HepG2 (cell line): ENCODE measurements at regions not wholly inside any gene's neighbourhood (a gene's known extent, or its start where the extent isn't known, plus 50 kb on each side); places are given as distances from the start of the nearest gene placed in this dataset.

Experiments
- ATAC-seq: fragments of 200-7000 bp; cut with Tn5 transposase; 3 replicates; pipeline ENCODE4 v1.9.1; 2020; ENCODE audit warnings: mild to moderate bottlenecking, moderate library complexity
- BruUV-seq: library from RNA; stranded (reverse); fragments of 400-500 nt; replicated peaks from 2 replicates; lab custom pipeline; 2021; lab: Mats Ljungman, UMichigan
- CTCF ChIA-PET: fragments of 300-600 bp; formaldehyde crosslinking; extraction: SDS; loops from one replicate; lab custom pipeline; 2021; ENCODE audit warnings: low total read pairs, inconsistent platforms, low intra/inter-chr PET ratio; lab: Yijun Ruan, JAX
- POLR2A ChIA-PET: fragments of 350-600 bp; sonication (Branson Sonifier 250); formaldehyde crosslinking; loops from one replicate; lab custom pipeline; 2020; ENCODE audit warnings: antibody characterized with exemption, inconsistent platforms; lab: Yijun Ruan, JAX
- DNase-seq: peaks from one replicate; pipeline ENCODE4 v3.0.0-alpha.2; 2015; ENCODE audit warnings: low spot score
- FAIRE-seq: peaks from 3 replicates; lab custom pipeline; 2011; peaks lifted over from hg19 to GRCh38; lab: Jason Lieb, UNC
- H2AFZ ChIP-seq: one replicate; pipeline ENCODE4 v1.6.1; 2011; ENCODE audit warnings: low read length, inconsistent platforms
- H3K27ac ChIP-seq: fragments of 300-600 bp; 3 replicates; pipeline ENCODE4 v1.8.0; 2011; ENCODE audit warnings: mixed run types, mild to moderate bottlenecking, mixed read lengths, low read length, inconsistent platforms; ENCODE audit not compliant: insufficient read depth; ENCODE audit errors: extremely low read length
- H3K27me3 ChIP-seq, 2 experiments: fragments of 200-600 bp in 1 of 2; 2 replicates in 1 of 2; 3 replicates in 1 of 2; pipeline versions ENCODE4 v1.6.0 to v1.8.0; 2011; ENCODE audit warnings: low read length in 2 of 2, mild to moderate bottlenecking in 2 of 2, moderate library complexity in 2 of 2, inconsistent platforms in 1 of 2; ENCODE audit not compliant: insufficient read depth in 2 of 2, control insufficient read depth in 1 of 2
- H3K36me3 ChIP-seq, 2 experiments: fragments of 200-600 bp in 1 of 2; replicated peaks in 1 of 2; 2 replicates in 1 of 2; 3 replicates in 1 of 2; pipeline versions ENCODE4 v1.5.1 to v1.8.0; 2011; ENCODE audit warnings: low read length in 2 of 2, inconsistent platforms in 1 of 2; ENCODE audit not compliant: insufficient read depth in 2 of 2, control insufficient read depth in 1 of 2
- H3K4me1 ChIP-seq: 2 replicates; pipeline ENCODE4 v1.5.1; 2012; ENCODE audit warnings: low read length, inconsistent platforms; ENCODE audit not compliant: insufficient read depth
- H3K4me2 ChIP-seq: 2 replicates; pipeline ENCODE4 v1.6.0; 2011; ENCODE audit warnings: low read depth, low read length, inconsistent platforms
- H3K4me3 ChIP-seq, 3 experiments: fragments of 200-600 bp in 1 of 3; sonication (generic), shearing (Covaris generic) in 1 of 3; replicated peaks in 1 of 3; 2 replicates each; pipeline ENCODE4 v1.5.1; 2011 to 2016; ENCODE audit warnings: low read length in 3 of 3, inconsistent platforms in 2 of 3, low read depth in 2 of 3, mild to moderate bottlenecking in 2 of 3, control low read depth in 1 of 3, mixed read lengths in 1 of 3; ENCODE audit not compliant: insufficient read depth in 1 of 3
- H3K79me2 ChIP-seq: one replicate; pipeline ENCODE4 v1.6.1; 2011; ENCODE audit warnings: low read length, inconsistent platforms; ENCODE audit not compliant: insufficient read depth
- H3K9ac ChIP-seq: 2 replicates; pipeline ENCODE4 v1.6.0; 2011; ENCODE audit warnings: mild to moderate bottlenecking, low read depth, low read length, inconsistent platforms; ENCODE audit not compliant: insufficient read depth
- H3K9me3 ChIP-seq: 2 replicates; pipeline ENCODE4 v1.5.1; 2012; ENCODE audit warnings: mild to moderate bottlenecking, low read length
- H4K20me1 ChIP-seq: 2 replicates; pipeline ENCODE4 v1.6.0; 2011; ENCODE audit warnings: inconsistent platforms, mild to moderate bottlenecking, low read length, moderate library complexity; ENCODE audit not compliant: insufficient read depth
- CERS6 ChIP-seq: sonication (generic); formaldehyde crosslinking; IDR thresholded peaks from 2 replicates; pipeline ENCODE4 v1.5.0; 2020; ENCODE audit warnings: missing genetic modification reagents
- FOXK2 ChIP-seq: fragments of 450-650 bp; IDR thresholded peaks from 2 replicates; pipeline ENCODE4 v1.6.1; 2016
- FOXP1 ChIP-seq, 2 experiments: fragments of 450-650 bp in 1 of 2; IDR thresholded peaks; 2 replicates each; pipeline ENCODE4 v1.6.1; 2017 to 2018; ENCODE audit warnings: antibody characterized with exemption in 1 of 2
- GPN1 ChIP-seq: sonication (generic); formaldehyde crosslinking; IDR thresholded peaks from 2 replicates; pipeline ENCODE4 v1.5.1; 2020; ENCODE audit warnings: missing genetic modification reagents, borderline replicate concordance
- HDAC1 ChIP-seq: sonication (generic); formaldehyde crosslinking; IDR thresholded peaks from 2 replicates; pipeline ENCODE4 v1.5.1; 2020; ENCODE audit warnings: mild to moderate bottlenecking, missing genetic modification reagents
- HDAC6 ChIP-seq: fragments of 200-600 bp; sonication (generic); IDR thresholded peaks from 2 replicates; pipeline ENCODE4 v1.7.0; 2017; ENCODE audit warnings: mild to moderate bottlenecking, antibody characterized with exemption, low read length, low read depth
- HOXA7 ChIP-seq: sonication (generic); formaldehyde crosslinking; IDR thresholded peaks from 2 replicates; pipeline ENCODE4 v1.8.1; 2022; ENCODE audit warnings: mild to moderate bottlenecking, missing genetic modification reagents, moderate library complexity
- MATR3 ChIP-seq: sonication (generic); formaldehyde crosslinking; IDR thresholded peaks from 2 replicates; pipeline ENCODE4 v1.4.0; 2020; ENCODE audit warnings: missing genetic modification reagents
- MYNN ChIP-seq: sonication (generic); formaldehyde crosslinking; IDR thresholded peaks from 2 replicates; pipeline ENCODE4 v1.4.0; 2020; ENCODE audit warnings: mild to moderate bottlenecking, low read depth, missing genetic modification reagents
- NFATC3 ChIP-seq: sonication (generic); formaldehyde crosslinking; IDR thresholded peaks from 2 replicates; pipeline ENCODE4 v1.5.1; 2020; ENCODE audit warnings: mild to moderate bottlenecking, missing genetic modification reagents
- PAWR ChIP-seq: sonication (generic); formaldehyde crosslinking; IDR thresholded peaks from 2 replicates; pipeline ENCODE4 v1.4.0; 2020; ENCODE audit warnings: missing genetic modification reagents, mild to moderate bottlenecking, borderline replicate concordance
- PHF8 ChIP-seq: sonication (generic); formaldehyde crosslinking; IDR thresholded peaks from 2 replicates; pipeline ENCODE4 v1.5.0; 2020; ENCODE audit warnings: missing genetic modification reagents
- SMAD1 ChIP-seq: sonication (generic); formaldehyde crosslinking; IDR thresholded peaks from 2 replicates; pipeline ENCODE4 v1.4.0; 2020; ENCODE audit warnings: missing genetic modification reagents, low read depth, mild to moderate bottlenecking, borderline replicate concordance
- TCF12 ChIP-seq, 2 experiments: fragments of 450-650 bp in 1 of 2; sonication (generic) in 1 of 2; formaldehyde crosslinking in 1 of 2; IDR thresholded peaks; 2 replicates each; pipeline versions ENCODE4 v1.6.1 to v1.8.0; 2017 to 2022; ENCODE audit warnings: antibody characterized with exemption in 1 of 2, mild to moderate bottlenecking in 1 of 2, missing genetic modification reagents in 1 of 2, moderate library complexity in 1 of 2
- WIZ ChIP-seq: sonication (generic); formaldehyde crosslinking; IDR thresholded peaks from 2 replicates; pipeline ENCODE4 v1.5.1; 2020; ENCODE audit warnings: mild to moderate bottlenecking, missing genetic modification reagents
- ZKSCAN8 ChIP-seq: IDR thresholded peaks from 2 replicates; pipeline ENCODE4 v1.6.1; 2016; ENCODE audit warnings: borderline replicate concordance, missing genetic modification reagents, missing compliant biosample characterization
- ZNF367 ChIP-seq: sonication (generic); formaldehyde crosslinking; IDR thresholded peaks from 2 replicates; pipeline ENCODE4 v1.4.0; 2020; ENCODE audit warnings: missing genetic modification reagents, borderline replicate concordance
- ZNF430 ChIP-seq: sonication (generic); formaldehyde crosslinking; IDR thresholded peaks from 2 replicates; pipeline ENCODE4 v1.9.0; 2021; ENCODE audit warnings: mild to moderate bottlenecking, missing genetic modification reagents
- ZNF484 ChIP-seq: sonication (generic); formaldehyde crosslinking; IDR thresholded peaks from 2 replicates; pipeline ENCODE4 v1.5.1; 2020; ENCODE audit warnings: mild to moderate bottlenecking, low read depth, missing genetic modification reagents, borderline replicate concordance
- ZNF546 ChIP-seq: sonication (generic); formaldehyde crosslinking; conservative IDR thresholded peaks from 2 replicates; pipeline ENCODE4 v1.8.1; 2023; ENCODE audit warnings: mild to moderate bottlenecking, missing genetic modification reagents
- ZNF580 ChIP-seq: IDR thresholded peaks from 2 replicates; pipeline ENCODE4 v1.6.1; 2016; ENCODE audit warnings: low read depth, borderline replicate concordance
- WGBS: methylation state at CpG from one replicate; pipeline ENCODE4 v1.1.6; 2017; ENCODE audit warnings: low lambda C conversion rate; 5-methylcytosine and 5-hydroxymethylcytosine counted together
- in situ Hi-C: cut with HindIII; loops from 2 replicates; pipeline ENCODE4 v1.10.0; 2017; ENCODE audit warnings: low pct_unique_long_range_greater_than_20kb; ENCODE audit not compliant: extremely low pct_ligation_motif_present
- intact Hi-C: fragments of 100-400 bp; cut with micrococcal nuclease; formaldehyde crosslinking; loops from one replicate; pipeline ENCODE4 v1.10.0; 2022; ENCODE audit not compliant: unreplicated experiment

- POLR2A ChIA-PET = no interaction called here
- Histone ChIP-seq H3K27ac (no peak overlapping the region), H3K4me3 (no peak overlapping the region), H2AFZ (no peak overlapping the region), H3K9ac (no peak overlapping the region), H4K20me1 (no peaks in the 10 kb centered on the region), H3K4me2 (no peak overlapping the region), H3K9me3 (no peaks in the 10 kb centered on the region), H3K4me1 (no peaks in the 10 kb centered on the region), H3K27me3 (no peaks in the 10 kb centered on the region; a peak in 1 of 5 replicates), H3K36me3 (no peaks in the 10 kb centered on the region), H3K79me2 (no peaks in the 10 kb centered on the region)
- BruUV-seq = no TSS peak
- TF ChIP-seq HOXA7 (CRISPR knock-in tag) (no peak), SMAD1 (no peak), PAWR (CRISPR knock-in tag) (no peak)
- in situ Hi-C loops (no loop called here), intact Hi-C loops (no loop called here)
- DNase-seq (no peak), FAIRE-seq (no peak), ATAC-seq (no peak)
- 0% methylated on average over 1 of the region's 1 CpG for WGBS
- CTCF ChIA-PET = no interaction called here
Measured at GRCh38 chr4:117420948-117421347, 335.6 kb upstream of the TRAM1L1 start.

GRCh38 chr4:117421706-117422105, 336.3 kb upstream of the TRAM1L1 start:
- no peak overlapping the region for H3K9ac ChIP-seq
- DNase-seq = no peak
- no TSS peak for BruUV-seq
- H3K4me3 ChIP-seq = no peak overlapping the region
- H4K20me1 ChIP-seq = no peaks in the 10 kb centered on the region
- ATAC-seq = no peak
- no peak overlapping the region for H3K4me2 ChIP-seq
- H3K36me3 ChIP-seq = no peaks in the 10 kb centered on the region
- H2AFZ ChIP-seq = no peak overlapping the region
- no peaks in the 10 kb centered on the region for H3K4me1 ChIP-seq
- 45% methylated on average over 4 of the region's 4 CpGs for WGBS
- POLR2A ChIA-PET = no interaction called here
- intact Hi-C loops (no loop called here), in situ Hi-C loops (no loop called here)
- FAIRE-seq = no peak
- H3K9me3 ChIP-seq = no peaks in the 10 kb centered on the region
- CTCF ChIA-PET = no interaction called here
- no peak overlapping the region for H3K27ac ChIP-seq
- H3K27me3 ChIP-seq = no peaks in the 10 kb centered on the region; a peak in 1 of 5 replicates
- no peaks in the 10 kb centered on the region for H3K79me2 ChIP-seq
- TF ChIP-seq WIZ (CRISPR knock-in tag) = no peak
- TF ChIP-seq ZNF430 (CRISPR knock-in tag) = no peak
- no peak for TF ChIP-seq ZNF546 (CRISPR knock-in tag)
- TF ChIP-seq HDAC6 = no peak
- TF ChIP-seq ZNF580 (CRISPR knock-in tag) = no peak
- no peak for TF ChIP-seq TCF12 (IDR thresholded peaks at IDR 0.05)
- TF ChIP-seq TCF12 (CRISPR knock-in tag; IDR thresholded peaks at IDR 0.05) = no peak
- TF ChIP-seq MATR3 = no peak
- no peak for TF ChIP-seq CERS6 (CRISPR knock-in tag)
- TF ChIP-seq ZNF484 (CRISPR knock-in tag) = no peak
- no peak for TF ChIP-seq ZKSCAN8 (CRISPR knock-in tag)
- TF ChIP-seq MYNN (CRISPR knock-in tag) = no peak
- TF ChIP-seq NFATC3 (CRISPR knock-in tag) = no peak
- TF ChIP-seq FOXK2 = no peak
- TF ChIP-seq ZNF367 (CRISPR knock-in tag) = no peak
- TF ChIP-seq FOXP1 (IDR thresholded peaks at IDR 0.05) = no peak
- TF ChIP-seq FOXP1 (CRISPR knock-in tag; IDR thresholded peaks at IDR 0.05) = no peak
- TF ChIP-seq HDAC1 (CRISPR knock-in tag) = no peak
- no peak for TF ChIP-seq PHF8 (CRISPR knock-in tag)
- TF ChIP-seq GPN1 (CRISPR knock-in tag) = no peak
